SK-N-MC (cell line): ENCODE measurements at regions not wholly inside any gene's neighbourhood (a gene's known extent, or its start where the extent isn't known, plus 50 kb on each side); places are given as distances from the start of the nearest gene placed in this dataset.

Experiments
- EZH2 ChIP-seq: fragments of 200-600 bp; sonication (generic); IDR thresholded peaks from one replicate; pipeline ENCODE4 v1.6.1; 2017; ENCODE audit warnings: antibody characterized with exemption
- POLR2AphosphoS5 ChIP-seq: IDR thresholded peaks from 2 replicates; pipeline ENCODE4 v1.6.1; 2012; ENCODE audit warnings: mild to moderate bottlenecking, low read depth, low read length, borderline replicate concordance

DNA sequence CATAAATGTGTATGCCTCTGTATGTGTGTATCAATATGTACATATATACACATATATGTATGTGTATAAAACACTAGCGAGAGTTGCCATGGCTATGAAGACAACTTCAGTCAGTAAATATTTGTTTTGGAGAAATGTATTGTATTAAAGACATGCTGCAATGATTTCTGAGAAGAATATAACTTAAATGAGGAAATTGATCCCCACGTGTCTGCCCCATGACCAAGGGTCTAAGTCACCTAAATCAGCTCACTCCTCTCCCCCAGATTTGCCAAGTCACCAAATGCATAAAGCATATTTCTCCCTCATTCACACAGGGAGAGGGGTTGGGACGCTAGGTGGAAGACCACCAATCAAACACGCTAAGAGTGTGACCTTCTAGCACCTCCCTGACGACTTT, 58.3 kb upstream of the LYST start:
- TF ChIP-seq POLR2AphosphoS5 (no peak), EZH2 (no peak)
